ENCODE measurements at regions not wholly inside any gene's neighbourhood (a gene's known extent, or its start where the extent isn't known, plus 50 kb on each side); places are given as distances from the start of the nearest gene placed in this dataset.

DNA sequence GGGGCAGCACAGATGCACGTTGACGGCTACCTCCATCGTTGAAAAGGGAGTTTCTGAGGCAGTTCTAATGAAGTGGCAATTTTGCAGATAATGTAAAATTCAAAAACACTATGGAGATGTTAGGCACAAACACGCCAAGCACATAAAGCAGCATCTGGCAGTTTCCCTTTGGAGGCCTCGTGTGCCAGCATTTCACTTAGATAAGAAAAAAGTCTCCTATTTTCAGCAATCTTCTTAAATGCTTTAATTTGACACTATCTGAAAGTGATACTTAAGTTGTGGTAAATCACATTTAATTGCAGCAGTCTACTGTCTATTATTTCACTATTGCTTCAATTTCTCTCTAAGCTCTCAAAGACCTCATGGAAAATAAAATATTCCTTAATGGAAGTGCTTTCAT is 125.3 kb upstream of the PROKR2 start:
- TF ChIP-seq POLR2A (IDR thresholded peaks at IDR 0.05): no peak
- no peaks in the 10 kb centered on the region for H3K4me1 ChIP-seq
- H3K4me3 ChIP-seq: no peak overlapping the region
- no peak overlapping the region for H3K27ac ChIP-seq
- intact Hi-C loops (cut with DNase I; ENCODE audit: low total_unique reads): loop anchor here (10.0 kb wide), 1 partner anchor 237 kb away; no protein-coding TSS in a partner anchor
- no peaks in the 10 kb centered on the region for H3K36me3 ChIP-seq
- DNase-seq: no peak
- no peaks in the 10 kb centered on the region for H3K27me3 ChIP-seq
- H3K9me3 ChIP-seq: no peaks in the 10 kb centered on the region

DNA sequence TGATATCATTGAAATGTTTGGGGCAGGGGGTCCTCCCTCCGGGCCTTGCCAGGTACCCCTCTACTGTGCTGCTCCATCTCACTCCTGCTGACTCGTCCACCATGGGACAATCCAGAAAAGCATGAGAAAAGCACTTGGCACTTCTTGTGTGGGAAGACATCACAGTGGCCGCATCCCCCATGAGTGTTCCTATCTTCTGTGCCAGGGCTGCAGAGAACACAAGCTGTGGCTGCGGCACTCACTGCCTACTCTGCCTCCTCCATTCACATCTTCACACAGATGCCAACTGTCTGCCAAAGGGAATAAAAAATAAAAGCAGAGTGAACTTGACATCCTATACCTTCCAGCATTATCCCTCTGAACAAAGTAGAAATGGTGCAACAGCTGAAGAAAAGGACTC is 117.4 kb upstream of the PROKR2 start:
- TF ChIP-seq POLR2A (IDR thresholded peaks at IDR 0.05): no peak
- TF ChIP-seq, protein P1, sequence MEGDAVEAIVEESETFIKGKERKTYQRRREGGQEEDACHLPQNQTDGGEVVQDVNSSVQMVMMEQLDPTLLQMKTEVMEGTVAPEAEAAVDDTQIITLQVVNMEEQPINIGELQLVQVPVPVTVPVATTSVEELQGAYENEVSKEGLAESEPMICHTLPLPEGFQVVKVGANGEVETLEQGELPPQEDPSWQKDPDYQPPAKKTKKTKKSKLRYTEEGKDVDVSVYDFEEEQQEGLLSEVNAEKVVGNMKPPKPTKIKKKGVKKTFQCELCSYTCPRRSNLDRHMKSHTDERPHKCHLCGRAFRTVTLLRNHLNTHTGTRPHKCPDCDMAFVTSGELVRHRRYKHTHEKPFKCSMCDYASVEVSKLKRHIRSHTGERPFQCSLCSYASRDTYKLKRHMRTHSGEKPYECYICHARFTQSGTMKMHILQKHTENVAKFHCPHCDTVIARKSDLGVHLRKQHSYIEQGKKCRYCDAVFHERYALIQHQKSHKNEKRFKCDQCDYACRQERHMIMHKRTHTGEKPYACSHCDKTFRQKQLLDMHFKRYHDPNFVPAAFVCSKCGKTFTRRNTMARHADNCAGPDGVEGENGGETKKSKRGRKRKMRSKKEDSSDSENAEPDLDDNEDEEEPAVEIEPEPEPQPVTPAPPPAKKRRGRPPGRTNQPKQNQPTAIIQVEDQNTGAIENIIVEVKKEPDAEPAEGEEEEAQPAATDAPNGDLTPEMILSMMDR (IDR thresholded peaks at IDR 0.05): no peak
- Histone ChIP-seq H3K27me3 (no peaks in the 10 kb centered on the region), H3K4me3 (no peak overlapping the region), H3K4me1 (no peaks in the 10 kb centered on the region), H3K36me3 (no peaks in the 10 kb centered on the region), H3K27ac (no peak overlapping the region), H3K9me3 (no peaks in the 10 kb centered on the region)
- intact Hi-C loops (cut with DNase I; ENCODE audit: low total_unique reads): no loop called here
- no peak for DNase-seq

DNA sequence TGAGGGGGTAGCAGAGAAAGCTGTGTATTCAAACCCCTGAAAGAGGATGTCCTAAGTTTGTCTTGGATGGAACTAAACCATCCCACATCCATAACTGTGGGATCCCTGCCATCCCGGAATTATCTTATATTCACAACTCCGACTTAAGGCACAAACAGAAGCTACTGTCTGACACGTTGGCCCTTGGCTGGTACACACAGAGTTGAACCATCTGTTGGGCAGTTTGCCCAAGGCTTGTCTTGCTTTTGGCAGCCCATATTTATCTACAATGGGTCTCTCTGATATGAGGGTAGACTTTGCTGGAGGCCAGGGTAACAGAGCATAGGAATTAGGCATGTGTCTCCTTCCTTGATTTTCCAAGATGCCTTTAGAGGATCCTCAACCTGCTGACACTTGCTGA is 116.6 kb upstream of the PROKR2 start:
- TF ChIP-seq, protein P1 (IDR thresholded peaks at IDR 0.05): no peak
- intact Hi-C loops (cut with DNase I; ENCODE audit: low total_unique reads): no loop called here

DNA sequence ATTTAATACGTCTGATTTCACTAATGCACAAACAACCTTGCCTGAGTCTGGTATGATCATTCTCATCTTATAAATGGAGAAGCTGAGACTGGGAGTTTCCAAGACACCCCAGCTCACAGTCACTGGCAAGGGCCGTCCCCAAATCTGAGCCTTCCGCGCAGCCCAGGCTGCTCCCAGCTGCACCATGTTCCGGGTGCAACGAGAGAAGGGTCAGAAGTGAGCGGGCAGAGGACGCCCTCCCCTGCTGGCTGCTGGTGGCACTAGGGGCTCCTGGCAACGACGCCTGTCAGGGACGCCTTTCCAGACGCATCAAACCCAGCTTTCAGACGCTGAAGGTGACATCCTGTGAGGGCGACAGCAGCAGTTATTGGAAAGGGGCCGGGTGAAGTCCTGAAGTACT is 115.3 kb upstream of the PROKR2 start:
- H3K27ac ChIP-seq: no peak overlapping the region
- TF ChIP-seq POLR2A (IDR thresholded peaks at IDR 0.05): no peak
- TF ChIP-seq, protein P1 (IDR thresholded peaks at IDR 0.05): no peak
- no peak for DNase-seq
- no peaks in the 10 kb centered on the region for H3K4me1 ChIP-seq
- no peak overlapping the region for H3K4me3 ChIP-seq
- H3K9me3 ChIP-seq: no peaks in the 10 kb centered on the region
- no peaks in the 10 kb centered on the region for H3K36me3 ChIP-seq
- no peaks in the 10 kb centered on the region for H3K27me3 ChIP-seq
- intact Hi-C loops (cut with DNase I; ENCODE audit: low total_unique reads): no loop called here

More for the DNA sequence above, 116.6 kb upstream of the PROKR2 start:
- H3K4me1 ChIP-seq: no peaks in the 10 kb centered on the region
- no peak overlapping the region for H3K4me3 ChIP-seq
- H3K9me3 ChIP-seq: no peaks in the 10 kb centered on the region
- no peaks in the 10 kb centered on the region for H3K36me3 ChIP-seq
- no peak overlapping the region for H3K27ac ChIP-seq
- no peaks in the 10 kb centered on the region for H3K27me3 ChIP-seq
- no peak for DNase-seq

DNA sequence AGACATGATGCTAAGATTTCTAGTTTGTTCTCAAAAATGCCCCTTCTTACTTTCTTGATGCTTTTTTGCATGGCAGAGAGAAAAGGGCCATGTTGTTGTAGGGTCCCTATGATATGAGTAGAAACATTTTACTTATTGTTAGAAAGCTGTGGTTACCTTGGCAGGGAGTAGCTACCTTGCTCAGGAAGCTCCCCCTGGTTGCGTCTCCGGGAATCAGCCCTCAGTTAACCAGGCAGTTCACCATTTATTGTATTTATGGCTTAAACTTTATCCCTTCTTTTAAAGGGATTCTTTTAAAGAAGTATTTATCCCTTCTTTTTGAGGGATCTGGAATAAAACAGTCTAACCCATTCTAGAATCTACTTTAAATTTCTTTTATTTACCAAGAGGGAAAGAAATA is 113.9 kb upstream of the PROKR2 start:
- no peak overlapping the region for H3K4me3 ChIP-seq
- no peak for DNase-seq
- H3K9me3 ChIP-seq: no peaks in the 10 kb centered on the region
- H3K27me3 ChIP-seq: no peaks in the 10 kb centered on the region
- intact Hi-C loops (cut with DNase I; ENCODE audit: low total_unique reads): no loop called here
- H3K36me3 ChIP-seq: no peaks in the 10 kb centered on the region
- no peak for TF ChIP-seq POLR2A (IDR thresholded peaks at IDR 0.05)
- TF ChIP-seq, protein P1 (IDR thresholded peaks at IDR 0.05): no peak
- H3K27ac ChIP-seq: no peak overlapping the region
- no peaks in the 10 kb centered on the region for H3K4me1 ChIP-seq

DNA sequence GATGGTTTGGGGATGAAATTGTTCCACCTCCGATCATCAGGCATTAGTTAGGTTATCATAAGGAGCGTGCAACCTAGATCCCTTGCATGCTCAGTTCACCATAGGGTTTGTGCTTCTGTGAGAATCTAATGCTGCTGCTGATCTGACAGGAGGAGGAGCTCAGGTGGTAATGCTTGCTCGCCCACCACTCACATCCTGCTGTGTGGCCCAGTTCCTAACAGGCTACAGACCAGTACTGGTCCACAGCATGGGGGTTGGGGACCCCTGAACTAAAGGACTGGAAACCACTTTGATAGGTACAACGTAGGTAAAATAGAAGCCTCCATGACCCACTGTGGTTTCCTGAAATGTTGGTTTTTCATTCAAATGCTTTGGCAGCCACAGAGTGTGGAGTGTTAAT is 109.3 kb upstream of the PROKR2 start:
- H3K9me3 ChIP-seq: no peaks in the 10 kb centered on the region
- H3K27me3 ChIP-seq: no peaks in the 10 kb centered on the region
- no peak for DNase-seq
- TF ChIP-seq, protein P1 (IDR thresholded peaks at IDR 0.05): no peak
- TF ChIP-seq POLR2A (IDR thresholded peaks at IDR 0.05): no peak
- no peaks in the 10 kb centered on the region for H3K36me3 ChIP-seq
- no peak overlapping the region for H3K27ac ChIP-seq
- intact Hi-C loops (cut with DNase I; ENCODE audit: low total_unique reads): no loop called here
- no peak overlapping the region for H3K4me3 ChIP-seq
- H3K4me1 ChIP-seq: no peaks in the 10 kb centered on the region
